ENCODE measurements at regions not wholly inside any gene's neighbourhood (a gene's known extent, or its start where the extent isn't known, plus 50 kb on each side); places are given as distances from the start of the nearest gene placed in this dataset.

- DNase-seq: no peak
Measured at GRCh38 chr6:14728396-14729024, 517.4 kb upstream of the JARID2 start.

DNA sequence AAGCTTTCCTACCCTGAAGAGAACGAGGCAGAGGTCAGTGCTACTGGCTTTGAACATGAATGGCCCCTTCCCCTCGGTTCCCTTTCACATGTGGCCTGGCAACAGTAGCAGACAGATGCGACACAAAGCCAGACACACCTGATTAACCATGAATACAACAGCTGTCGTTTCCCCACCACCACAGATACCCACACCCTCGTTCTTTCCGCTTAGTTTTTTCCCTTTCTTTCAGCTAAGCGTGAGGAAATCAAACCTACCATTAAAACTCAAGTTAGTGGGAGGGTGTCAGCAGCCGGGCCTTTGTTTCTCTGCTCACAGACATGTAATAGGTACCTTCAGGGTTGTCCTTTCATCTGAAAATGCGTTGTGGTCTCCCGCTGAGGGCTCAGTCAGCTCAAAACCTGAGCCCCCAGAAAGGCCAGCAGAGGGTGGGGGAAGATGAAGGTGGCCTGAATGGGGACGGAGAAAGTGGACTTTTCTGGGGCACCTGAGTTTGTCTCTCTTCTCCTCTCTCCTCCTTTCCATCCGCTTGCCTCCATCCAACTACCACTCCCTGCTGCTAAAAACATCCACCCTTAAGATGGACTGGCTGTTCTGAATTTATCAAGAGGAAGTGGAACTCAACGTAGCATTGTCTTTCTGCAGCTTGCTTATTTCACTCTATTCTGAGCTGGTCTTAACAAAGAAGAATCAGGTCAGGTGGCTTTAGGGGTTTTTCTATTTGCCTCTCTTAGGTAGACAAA is 516.6 kb upstream of the JARID2 start:
- DNase-seq: no peak

DNA sequence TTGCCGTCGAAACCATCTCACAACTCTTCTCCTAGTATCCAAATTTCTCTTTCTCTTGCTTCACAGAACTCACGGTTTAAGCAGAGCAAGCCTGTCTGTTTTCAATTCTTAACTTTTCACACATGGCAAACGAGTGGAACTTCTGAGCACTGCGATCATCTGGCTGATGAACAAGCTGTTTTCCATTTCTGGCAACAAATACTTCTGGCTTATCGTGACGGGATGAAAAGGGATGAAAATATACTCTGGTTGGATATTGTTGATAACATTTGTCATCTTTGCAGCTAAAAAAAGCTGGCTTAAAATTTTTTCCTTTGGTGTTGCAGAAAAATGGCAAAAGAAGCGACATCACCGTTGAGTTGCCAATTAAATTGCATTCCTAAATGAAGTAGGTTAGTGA is 515.2 kb upstream of the JARID2 start:
- no peak for DNase-seq

DNA sequence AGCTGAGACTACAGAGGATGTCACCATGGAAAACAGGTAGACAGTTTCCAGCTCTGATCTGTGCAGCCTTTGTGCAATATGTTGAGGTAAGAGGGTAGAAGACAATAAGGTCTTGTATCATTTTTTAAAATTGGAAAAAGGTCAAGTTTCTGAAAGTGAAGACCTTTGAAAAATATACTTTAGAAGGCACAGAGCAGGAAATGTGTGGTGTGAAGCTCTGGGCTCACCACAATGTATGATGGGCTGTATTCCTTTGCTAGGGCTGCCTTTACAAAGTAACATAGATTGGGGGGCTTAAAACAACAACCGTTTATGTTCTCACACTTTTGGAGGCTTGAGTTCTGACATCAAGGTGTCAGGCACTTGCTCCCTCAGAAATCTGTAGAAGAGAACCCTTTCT is 514.3 kb upstream of the JARID2 start:
- no peak for DNase-seq

GRCh38 chr6:14732226-14732843 is 513.5 kb upstream of the JARID2 start:
- no peak for DNase-seq

DNA sequence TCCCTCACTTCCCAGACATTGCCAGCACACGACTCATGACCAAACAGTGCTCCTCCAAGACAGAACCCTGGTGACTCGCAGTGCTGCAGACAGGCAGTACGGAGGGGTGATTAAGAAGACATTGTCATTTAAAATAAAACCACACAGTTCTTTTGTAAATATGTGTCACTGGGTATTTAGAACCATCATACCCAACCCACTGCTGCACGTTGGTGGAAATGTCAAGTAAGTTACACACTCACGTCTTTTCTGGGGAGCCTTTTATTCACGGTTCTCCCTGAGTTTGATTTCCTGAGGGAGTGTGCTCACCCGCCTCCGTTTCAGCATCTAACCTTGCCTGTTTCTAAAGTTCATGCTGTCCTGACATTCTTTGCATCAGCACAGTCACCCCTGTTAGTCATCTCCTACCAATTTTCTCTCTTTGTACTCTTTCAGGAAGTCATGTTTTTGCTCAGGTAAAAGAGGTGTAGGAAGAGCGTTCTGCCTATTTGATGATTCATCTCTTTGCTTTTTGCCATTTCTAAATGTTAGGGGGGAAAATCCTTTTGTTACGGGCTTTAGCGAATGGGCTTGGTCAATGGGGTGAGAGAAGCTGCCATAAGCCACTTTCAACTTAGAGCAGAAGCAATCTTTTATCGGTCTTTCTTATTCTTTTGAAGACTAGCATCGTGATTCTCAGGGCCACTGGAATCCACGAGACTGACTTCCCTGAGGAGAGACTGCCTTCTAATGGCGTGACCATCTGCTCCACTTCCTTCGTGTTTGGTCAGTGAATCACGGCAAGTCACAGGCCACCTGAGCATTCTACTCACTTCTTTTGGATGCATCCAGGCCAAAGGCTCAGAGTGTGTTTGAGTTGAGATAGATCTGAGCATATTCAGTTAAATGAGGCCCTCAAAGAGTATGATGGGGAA is 512.8 kb upstream of the JARID2 start:
- DNase-seq: peak; percentile 71

GRCh38 chr6:14734052-14734415 is 511.8 kb upstream of the JARID2 start:
- DNase-seq: no peak

DNA sequence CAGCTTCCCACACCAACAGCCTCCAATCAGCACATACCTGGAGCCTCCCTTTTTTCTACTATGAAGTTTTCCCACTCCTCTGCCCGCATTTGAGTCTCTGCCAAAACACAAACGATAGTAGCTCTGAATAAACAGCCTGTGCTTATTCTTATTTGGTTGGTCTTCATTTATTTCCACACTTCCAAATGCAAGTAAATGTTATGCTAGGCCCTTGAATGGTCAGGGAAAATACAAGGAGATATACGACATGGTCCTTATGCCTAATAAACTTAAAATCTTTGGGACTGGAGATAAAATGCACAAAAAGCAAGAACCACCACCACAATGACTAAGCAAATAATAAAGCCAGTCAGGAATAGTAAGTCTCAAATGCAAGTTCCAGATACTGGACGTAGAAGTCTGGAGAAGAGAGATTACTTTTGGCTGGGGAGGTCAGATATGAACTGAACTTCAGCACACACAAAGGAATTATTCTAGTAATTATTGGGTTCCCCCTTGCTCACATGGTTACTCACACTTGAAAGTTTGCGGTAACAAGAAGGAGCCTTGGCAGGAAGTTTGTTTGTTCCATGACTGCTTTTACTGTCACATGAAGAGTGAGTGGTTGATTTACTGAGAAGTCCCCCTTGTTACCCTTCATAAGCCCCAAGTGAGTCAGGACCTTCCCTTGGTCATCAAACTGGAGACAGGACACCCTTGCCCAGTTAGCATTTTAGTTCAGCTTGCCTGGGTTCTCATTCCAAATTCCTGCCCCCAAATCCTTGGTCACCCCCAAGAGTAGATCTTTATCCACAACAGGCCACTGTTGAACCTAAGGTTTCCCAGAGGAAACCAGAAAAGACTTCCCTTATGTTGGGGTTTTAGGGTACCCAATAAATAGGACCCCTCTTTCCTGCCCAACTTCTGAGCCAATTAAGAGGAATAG is 511.2 kb upstream of the JARID2 start:
- DNase-seq: peak; percentile 38

- DNase-seq: no peak
Measured at GRCh38 chr6:14735956-14736486, 509.8 kb upstream of the JARID2 start.

- no peak for DNase-seq
Measured at GRCh38 chr6:14736554-14736953, 509.3 kb upstream of the JARID2 start.

DNA sequence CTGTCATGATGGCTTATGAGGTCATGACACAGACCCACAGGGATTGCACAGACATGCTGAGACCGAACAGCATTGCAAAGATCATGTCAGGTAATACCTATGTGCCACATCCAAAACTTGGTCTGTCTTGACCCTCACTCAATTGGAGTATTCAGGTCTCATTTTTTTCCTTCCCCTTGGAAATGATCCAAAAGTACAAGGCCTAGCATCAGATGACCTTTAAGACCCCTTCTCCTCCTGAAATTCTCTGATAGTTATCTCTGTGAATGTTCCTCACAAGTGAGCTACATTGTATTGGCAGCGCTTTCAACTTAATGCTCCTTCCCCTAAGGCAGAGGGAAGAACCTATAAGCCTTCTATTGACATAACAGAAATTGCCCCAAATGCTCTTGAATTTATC is 507.4 kb upstream of the JARID2 start:
- DNase-seq: no peak

- no peak for DNase-seq
Measured at GRCh38 chr6:14738933-14739332, 506.9 kb upstream of the JARID2 start.

- DNase-seq: no peak
Measured at GRCh38 chr6:14739827-14740226, 506.0 kb upstream of the JARID2 start.

GRCh38 chr6:14742171-14742570 is 503.7 kb upstream of the JARID2 start:
- DNase-seq: no peak

- DNase-seq: no peak
Measured at GRCh38 chr6:14742680-14743079, 503.2 kb upstream of the JARID2 start.

DNA sequence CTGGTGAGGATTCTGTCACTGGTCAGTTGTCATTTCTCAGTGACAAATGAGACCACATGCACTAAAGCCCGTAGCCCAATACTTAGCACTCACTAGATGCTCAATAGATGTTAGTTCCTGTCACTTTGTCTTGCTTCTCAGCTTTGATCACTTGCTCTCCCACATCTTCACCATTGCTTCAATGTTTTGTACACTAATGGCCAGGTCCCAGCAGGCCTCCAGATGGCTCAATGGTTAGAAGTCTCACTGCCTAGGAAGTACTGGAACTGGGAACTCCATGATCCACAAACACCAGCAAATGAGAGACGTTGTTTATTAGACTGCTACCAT is 502.8 kb upstream of the JARID2 start:
- no peak for DNase-seq

- DNase-seq: peak; percentile 78
Measured at GRCh38 chr6:14743474-14744211, 502.2 kb upstream of the JARID2 start.

- no peak for DNase-seq
Measured at GRCh38 chr6:14744212-14744556, 501.7 kb upstream of the JARID2 start.

GRCh38 chr6:14746139-14746837 is 499.6 kb upstream of the JARID2 start:
- no peak for DNase-seq

DNA sequence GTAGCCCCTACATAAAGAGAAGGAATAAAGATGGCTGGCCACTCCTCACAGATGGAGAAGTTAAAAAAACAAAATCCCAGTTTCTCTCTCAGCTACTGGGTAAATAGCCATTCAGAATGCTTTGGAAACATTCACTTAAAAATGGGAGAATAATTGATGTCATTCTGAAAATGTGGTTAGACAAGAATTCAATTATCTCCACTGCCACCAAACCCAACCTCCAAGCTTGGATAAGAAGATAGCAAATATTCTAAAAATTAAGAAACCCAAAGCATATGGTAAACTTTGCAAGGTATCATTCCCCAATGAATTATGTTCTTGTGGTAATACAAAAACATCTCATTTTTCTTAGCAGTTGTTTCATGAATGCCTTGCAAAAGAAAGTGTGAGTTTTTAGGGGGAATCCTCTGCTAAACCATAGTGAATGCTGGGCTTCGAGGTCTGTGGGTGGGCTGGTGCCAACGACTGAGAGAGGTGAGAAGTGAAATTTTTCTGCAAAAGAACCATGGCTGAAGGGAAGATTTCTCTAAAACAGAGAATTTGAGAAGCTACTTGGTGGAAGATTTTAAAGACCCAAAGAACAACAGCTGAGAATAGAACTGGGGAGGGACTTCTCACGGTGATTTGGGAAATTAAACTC is 497.9 kb upstream of the JARID2 start:
- no peak for DNase-seq
